ENCODE measurements at regions not wholly inside any gene's neighbourhood (a gene's known extent, or its start where the extent isn't known, plus 50 kb on each side); places are given as distances from the start of the nearest gene placed in this dataset.
"Not testable (repeated sequence)": the region's sequence is repeated elsewhere in the genome, so short reads cannot be mapped to it uniquely, and the experiment has no call there.

DNA sequence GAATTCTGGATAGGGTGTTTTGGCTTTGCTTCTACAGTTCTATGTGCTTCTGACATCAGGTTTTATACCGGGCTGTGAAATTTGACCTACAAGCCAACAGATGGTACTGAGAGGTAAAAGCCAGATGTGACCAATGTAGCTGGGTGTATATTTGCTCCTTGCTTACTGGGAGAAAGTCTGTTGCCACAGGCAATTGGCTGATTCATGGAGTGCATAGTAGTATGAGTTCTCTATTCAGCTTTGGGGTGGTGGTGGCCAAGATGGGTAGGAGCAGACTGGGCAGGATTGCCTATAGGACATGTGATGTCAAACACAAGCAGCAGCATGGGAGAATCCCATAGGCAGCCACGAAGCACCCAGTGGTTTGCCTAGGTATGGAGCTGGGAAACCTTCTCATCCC lies 1827.0 kb downstream of the C4orf33 start:
- no peak for DNase-seq

DNA sequence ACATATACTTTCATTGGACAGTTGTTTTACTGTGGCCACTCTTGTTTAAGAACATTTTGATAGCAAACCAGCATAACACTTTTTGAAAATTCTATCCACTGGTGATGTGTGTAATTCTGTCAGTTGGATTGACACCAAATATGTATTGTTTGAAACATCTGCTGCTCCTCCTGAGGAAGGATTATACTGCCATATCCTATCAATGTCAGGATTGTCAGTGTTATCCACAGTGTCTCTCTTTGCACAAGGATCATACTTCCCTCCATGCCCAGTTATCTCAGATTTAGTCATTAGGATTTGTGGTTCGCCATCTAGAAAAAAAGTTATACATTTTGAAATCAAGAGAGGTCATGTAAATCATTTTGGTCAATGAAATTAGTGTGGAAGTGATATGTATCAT lies 1859.6 kb downstream of the C4orf33 start:
- DNase-seq = no peak

DNA sequence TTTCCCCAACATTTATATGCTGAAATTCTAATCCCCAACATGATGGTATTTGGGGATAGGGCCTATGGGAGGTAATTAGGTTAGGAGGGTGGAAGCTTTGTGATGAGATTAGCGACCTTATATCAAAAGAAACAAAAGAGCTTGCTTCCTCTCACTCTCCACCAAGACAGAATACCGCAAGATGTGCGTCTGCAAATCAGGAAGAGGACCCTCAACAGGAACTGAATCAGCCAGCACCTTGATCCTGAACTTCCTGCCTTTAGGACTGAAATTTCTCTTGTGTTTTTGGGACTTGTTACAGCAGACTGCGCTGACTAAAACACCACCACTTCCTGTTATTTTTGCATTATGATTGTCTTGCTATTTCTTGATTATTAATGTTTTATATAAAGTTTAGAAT lies 1889.4 kb downstream of the C4orf33 start:
- no peak for DNase-seq

DNA sequence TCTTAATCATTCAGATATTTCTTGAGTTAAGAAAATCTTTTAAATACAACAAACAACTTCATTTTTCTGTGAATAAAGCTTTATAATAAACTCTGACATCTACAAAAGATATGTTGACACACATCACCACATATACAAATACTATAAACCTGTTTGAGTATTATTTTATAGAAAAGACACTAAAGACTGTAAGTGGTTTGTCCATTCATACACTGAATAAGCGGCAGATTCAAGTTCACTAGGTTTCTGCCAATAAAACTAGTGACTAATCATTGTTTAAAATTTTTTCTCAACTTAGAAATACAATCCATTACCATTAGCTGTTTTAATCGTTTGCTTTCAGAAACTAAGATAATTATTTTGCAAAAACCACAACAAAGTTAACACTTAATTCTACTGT lies 1900.0 kb downstream of the C4orf33 start:
- no peak for DNase-seq

DNA sequence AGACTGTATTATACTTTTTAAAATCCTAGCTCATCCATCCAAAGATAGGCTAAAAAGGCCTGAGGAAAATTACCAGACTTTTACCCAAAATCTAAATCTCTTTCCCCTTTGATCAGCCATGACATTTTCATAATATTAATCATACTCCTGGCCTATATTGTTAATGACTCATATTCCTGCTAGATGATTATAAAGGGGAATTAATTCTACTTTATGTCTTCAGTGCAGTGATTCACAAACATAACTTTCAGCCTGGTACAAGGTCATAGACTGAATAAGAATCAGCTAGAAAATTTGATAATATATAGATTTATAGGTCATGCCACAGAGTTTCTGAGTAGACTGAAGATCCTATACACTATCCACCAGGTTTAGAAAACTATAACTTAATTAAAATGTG lies 1905.4 kb downstream of the C4orf33 start:
- DNase-seq = no peak

DNA sequence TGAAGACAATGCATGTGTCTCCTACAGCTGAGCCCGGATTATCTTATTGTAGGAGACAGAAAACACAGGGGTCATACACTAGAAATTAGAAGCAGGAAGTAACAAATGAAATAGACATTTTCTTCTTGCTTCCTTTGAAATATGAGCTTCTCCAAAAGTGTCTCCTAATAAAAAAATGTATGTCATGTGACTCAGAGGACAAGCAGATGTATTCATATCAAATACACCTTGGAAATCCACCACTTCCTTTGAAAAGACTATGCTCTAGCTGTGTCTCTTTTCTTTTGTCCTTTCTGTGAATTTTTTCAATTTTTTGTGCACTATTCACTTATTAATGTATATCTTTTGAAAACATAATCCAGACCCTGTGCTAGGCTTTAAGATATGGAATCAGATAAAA lies 1906.2 kb downstream of the C4orf33 start:
- no peak for DNase-seq

DNA sequence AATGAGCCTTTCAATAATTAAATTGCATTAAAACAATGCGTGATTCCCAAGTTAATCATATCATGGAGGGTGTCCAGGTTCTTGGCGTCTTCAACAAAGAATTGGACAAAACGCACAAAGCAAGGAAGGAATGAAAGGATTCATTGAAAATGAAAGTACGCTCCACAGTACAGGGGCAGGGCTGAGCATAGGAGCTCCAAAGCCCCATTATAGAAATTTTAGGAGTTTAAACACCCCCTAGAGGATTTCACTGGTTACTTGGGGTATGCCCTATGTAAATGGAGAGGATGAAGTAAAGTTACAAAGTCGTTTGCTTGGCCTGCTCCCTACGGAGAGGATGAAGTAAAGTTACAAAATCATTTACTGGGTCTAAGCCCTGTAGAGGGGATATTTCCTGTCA lies 1910.4 kb downstream of the C4orf33 start:
- DNase-seq = no peak

DNA sequence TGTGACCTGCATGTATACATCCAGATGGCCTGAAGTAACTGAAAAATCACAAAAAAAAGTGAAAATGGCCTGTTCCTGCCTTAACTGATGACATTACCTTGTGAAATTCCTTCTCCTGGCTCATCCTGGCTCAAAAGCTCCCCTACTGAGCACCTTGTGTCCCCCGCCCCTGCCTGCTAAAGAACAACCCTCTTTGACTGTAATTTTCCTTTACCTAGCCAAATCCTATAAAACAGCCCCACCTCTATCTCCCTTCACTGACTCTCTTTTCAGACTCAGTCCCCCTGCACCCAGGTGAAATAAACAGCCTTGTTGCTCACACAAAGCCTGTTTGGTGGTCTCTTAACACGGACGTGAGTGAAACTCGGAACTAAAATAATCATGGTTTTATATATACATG lies 1916.0 kb downstream of the C4orf33 start:
- not testable (repeated sequence) for DNase-seq

DNA sequence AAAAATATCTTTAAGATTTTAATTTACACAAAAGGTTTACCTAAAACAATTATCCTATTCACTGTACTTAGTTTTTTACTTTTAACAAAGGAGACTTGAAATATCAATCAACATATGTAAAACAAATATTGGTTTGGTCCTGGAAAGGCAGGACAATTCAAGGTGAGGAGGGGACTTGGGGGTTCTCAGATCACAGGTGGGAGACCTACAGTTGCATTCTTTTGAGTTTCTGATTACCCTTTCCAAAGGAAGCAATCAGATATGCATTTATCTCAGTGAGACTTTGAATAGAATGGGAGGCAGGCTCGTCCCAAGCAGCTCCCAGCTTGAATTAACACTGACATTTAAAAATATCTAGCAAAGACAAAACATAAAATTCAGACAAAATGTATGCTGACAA lies 1917.3 kb downstream of the C4orf33 start:
- no peak for DNase-seq

DNA sequence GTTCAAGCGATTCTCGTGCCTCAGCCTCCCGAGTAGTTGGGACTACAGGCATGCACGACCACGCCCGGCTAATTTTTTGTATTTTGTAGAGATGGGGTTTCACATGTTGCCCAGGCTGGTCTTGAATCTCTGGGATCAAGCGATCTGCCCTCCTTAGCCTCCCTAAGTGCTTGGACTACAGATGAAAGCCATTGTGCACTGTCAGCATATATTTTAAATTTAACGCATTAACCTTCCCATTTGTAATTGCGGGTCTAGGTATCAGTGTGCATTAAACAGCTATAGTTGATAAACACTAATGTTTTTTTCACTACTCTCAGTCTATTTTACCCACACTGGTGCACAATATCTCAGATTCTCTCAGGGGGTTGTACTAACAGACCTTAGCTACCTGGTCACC lies 1930.8 kb downstream of the C4orf33 start:
- DNase-seq = no peak

DNA sequence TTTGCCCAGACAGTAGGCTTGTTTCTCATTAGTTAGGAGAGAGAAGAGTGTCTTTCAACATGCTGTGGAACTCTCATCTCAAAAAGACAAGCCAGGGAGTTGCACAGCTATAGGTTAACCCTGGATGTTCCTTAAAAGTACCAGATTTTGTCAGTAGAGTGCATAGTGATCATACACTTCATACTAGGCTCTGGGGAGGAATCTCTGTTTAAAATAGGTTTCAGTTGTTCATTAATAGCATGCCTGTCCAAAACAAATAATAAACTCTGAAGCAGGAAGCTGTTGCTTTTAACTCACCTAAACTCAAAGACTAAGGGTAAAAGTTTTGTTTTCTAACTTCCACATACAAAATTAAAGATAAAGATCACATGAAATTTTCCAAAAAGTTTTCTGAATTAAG lies 1948.4 kb downstream of the C4orf33 start:
- no peak for DNase-seq

DNA sequence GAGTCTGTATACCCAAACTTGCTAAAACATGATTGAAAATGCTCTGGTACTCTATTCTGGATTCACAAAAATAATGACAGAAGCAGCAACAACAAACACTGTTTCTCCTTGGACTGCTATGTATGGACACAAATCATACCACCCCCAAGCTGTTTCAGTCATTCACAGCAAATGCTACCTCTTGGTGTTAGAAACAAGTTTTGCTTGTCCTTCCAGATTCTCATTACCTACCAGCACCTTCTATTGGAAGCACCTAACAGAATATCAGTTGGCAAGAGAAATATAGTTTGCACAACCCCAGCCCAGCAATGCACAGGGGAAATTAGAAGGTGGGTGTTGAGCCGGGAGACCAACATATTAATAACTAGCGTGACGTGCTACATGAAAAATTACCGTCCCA lies 1950.9 kb downstream of the C4orf33 start:
- DNase-seq = no peak

DNA sequence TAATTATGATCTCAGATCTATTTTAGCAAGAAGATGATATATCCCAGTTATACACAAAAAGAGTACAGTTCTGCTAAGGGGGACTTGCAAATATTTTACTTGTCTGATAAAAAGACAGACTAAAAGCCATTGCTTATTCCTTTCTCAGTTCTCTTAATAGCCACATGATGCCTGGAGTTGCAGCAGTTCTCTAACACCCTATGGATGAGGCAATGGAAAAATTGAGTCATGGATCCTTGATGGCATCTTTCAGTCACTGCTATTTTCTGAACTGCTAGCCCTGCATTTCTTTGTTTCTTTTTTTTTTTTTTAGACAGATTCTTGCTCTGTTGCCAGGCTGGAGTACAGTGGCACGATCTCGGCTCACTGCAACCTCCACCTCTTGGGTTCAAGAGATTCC lies 1956.7 kb downstream of the C4orf33 start:
- no peak for DNase-seq

DNA sequence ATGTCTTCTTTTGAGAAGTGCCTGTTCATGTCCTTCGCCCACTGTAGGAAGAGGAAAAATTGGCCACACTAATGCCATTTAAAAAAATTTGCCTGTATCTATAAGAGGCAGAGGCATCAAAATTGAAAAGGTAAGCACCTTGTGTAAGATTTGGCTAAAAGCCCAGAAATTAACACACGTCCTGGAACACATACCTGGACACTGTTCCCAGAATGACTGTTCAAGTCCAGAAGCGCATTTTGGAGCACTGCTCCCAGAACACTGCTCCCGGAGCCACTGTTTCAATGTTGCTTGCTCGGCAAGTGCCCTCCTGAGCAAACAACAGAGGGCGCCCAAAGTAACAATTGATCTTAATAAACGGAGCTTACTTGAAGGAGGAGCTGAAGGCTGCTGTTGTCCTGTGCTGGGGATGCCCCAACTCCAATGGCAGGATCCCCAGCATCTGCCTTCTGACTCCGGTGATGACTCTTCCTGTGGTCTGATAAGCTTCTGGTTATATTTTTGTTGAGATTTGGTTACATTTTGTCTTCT lies 1958.6 kb downstream of the C4orf33 start:
- no peak for DNase-seq

DNA sequence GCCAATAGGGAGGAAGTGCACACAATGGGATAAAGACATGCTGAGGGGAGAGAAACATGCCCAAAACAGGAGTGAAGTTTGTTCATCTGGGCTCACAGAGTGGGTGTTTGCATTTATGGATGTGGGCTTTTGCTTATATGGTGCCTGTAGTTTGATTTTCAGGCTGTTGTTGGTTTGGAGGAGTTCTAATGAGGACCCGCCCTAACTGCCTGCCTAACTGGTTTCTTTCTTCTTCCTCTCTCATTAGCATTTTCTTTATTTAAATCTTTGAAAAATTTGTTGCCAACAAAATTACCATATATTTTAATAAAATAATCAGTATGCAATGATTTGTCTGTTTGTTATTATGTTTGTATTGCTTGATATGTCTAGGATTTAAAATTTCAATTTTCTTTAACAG lies 1965.8 kb downstream of the C4orf33 start:
- DNase-seq = no peak

DNA sequence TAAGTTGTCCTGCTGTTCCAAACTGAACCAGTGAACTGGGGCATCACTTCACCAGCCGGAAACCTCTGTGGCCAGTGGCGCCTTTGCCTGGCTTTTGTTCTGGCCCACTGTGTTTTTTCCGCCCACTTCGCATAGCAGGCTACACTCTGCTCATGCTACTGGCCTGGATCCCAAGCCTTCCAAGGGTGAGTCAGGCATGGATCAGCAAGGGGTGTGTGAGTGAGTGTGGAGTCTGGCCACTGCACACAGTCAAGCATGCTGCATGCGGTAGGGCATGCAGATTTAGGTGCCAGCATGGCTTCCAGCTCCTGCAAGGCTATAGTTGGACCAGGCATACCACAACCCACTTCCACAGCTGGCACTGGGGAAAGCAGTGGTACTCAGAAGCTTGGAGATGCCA lies 1967.9 kb downstream of the C4orf33 start:
- DNase-seq = no peak

DNA sequence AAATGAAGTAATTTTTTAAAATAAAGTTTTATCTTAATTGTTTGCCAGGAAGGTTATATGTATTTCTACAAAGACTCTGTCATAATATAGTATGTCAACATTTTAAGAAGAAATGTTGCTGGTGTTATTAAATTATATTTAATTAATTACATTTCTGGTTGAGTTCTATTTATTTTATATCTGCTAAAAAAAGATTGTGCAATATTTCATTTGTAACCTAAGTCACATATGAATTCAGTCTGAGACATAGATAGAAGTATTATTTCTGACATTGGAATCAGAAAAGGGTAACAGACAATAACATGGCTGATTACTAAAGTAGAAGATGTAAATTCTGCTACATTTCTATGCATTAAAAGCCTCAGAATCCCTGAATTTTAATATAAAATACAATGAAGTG lies 1985.1 kb downstream of the C4orf33 start:
- no peak for DNase-seq

DNA sequence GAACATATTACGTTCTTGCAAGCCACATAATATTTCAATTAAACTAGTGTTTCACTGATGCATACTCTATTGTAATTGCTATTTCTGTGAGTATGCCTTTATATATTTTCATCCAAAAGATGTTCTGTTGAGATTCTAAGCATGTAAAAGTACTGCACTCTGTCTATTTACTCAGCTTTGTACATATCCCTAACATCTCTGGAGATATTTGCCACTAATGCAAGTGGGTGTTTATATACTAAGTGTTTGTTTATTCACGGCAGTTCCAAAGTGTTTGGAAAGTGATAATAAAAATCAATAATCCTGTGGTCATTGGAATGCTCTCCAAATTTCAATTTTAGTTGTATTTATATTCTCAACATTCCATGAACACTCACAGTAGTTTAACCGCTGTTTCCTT lies 1989.0 kb downstream of the C4orf33 start:
- DNase-seq = no peak

DNA sequence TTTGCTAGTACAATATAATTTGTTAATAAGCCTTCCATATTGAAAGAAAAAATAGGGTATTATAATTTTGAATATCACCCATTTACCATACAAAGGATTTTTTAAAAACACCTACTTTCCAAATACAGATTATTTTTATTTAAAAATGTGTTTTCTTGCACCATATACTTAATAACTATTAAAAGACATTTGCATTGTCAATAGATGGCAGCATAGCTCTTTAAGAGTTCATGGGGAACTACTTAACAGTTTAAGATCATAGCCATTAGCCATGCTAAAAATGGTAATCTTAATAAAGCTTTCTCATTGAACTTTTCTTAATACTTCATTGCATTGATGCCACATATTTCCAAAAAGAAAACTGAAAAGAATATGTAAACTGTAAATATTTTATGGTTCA lies 1995.9 kb downstream of the C4orf33 start:
- no peak for DNase-seq

DNA sequence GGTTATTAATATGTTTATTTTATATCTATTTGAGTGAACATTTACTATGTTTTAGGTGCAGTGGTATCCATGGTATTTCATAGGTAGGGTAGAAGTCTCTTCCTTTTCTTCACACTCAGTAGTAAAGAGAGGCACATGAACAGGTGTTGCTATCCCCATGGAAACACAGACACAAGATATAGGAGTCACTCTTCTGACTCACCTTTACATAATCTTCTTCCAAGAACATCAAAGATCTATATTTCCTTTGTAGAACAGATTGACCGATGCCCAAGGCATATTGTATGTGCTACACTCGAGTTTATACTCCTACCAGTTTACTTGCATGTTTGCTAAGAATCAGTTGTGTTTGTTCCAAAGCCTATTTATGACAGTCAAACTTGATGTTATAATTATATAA lies 1997.4 kb downstream of the C4orf33 start:
- no peak for DNase-seq

DNA sequence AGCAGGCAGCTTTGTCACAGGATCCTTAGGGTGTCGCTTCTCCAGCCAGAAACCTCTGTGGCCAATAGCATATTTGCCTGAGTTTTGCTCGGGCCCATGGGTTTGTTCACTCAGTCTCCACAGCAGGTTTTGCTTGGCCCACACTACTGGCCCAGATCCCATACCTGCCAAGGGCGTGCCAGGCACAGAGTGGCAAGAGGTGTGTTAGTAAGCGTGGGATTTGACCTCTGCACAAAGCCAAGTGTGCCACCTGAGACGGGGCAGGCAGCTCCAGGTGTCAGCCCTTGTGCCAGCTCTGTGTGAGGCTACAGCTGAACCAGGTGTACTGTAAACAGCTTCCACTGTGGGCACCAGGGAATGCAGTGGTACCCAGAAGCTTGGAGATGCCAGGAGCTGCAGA lies 2003.0 kb downstream of the C4orf33 start:
- no peak for DNase-seq

DNA sequence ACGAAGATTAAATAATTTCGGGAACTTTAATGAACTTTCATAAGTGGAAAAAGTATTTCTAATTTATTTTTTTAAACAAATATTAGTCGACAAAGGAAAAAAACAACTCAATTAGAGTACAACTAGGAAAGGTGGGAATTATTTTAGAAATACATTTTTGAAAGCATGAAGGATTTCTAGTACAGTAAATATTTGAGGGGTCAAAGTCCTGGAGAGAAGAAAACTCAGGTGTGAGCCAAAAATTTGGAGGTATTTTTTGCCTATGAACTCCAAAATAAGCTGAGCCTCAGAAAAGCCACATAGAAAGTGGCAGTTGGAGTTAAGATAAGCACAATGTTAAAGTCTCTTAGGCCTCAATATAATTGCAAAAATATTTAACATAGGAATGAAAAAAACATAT lies 2017.3 kb downstream of the C4orf33 start:
- DNase-seq = no peak

DNA sequence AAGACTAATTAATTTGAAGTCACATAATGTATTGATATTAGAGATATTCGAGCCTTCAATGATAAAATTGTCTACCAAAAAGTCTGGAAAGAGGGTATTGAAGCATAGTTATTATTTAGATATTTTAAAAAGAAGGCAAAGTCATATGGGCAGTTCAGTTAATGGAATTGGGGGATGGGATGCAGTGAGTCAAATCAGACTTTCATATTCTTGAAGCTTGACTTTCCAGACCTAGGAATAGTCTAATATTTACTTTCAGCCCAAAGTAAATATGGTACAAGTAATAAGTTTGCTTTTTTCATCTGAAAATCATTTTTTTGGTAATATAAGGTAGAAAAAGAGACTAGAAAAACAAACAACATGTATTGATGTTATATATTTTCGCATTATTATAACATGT lies 2017.8 kb downstream of the C4orf33 start:
- DNase-seq = no peak

DNA sequence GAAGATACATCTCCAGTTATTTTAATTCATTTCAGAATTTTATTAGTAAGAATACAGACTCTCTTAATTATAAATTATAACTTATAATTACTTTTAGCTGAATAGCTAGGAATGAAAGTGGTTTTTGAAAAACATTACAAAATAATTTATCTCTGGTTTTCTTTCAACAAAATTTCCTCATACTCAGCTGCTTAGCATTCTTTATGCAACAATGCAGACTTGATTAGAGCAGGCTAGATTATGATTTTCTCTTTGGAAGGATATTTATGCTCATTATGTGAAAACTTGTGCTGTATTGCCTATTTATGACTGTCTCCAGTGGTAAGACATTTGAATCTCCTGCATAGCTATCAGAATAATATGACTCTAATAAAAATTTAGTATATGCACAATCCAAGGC lies 2023.7 kb downstream of the C4orf33 start:
- DNase-seq = no peak

DNA sequence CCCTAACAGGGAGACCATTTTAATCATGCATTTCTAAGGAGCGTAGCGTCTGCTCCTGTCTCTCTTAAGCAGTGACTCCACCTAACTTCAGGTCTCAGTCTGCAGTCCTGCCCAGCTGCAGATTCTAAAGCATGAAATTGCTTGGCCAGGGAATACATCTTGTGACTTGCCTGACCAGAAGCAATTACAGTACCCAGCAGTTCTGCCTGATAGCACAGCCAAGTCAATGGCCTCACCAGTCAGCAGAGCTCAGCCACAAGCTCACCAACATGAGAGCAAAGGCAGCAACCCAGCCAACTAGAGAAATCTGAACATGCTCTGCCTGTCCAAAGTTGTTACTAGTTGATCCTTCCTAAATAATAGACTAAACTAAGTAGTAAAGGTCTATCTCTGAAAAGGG lies 2011.9 kb upstream of the PCDH10 start:
- no peak for DNase-seq

DNA sequence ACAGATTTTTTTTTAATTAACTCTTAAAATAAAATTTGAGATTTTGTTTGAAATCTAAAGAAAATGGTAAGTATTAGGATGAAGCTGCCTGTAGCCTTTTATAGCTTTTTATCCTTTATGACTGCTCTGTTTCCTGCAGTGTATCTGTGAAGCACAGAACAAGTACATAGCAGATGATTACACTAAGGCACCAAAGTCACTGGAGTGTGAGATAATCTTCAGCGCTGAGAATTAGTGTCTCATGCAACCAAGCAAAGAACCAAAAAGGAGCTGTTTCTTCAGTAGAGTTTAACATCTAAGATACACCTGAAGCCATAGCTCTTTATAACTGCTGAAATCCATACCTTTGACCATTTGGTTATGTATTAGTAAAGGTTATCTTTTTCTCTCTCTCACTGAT lies 1989.8 kb upstream of the PCDH10 start:
- no peak for DNase-seq

Measured in NK-92 treated with Interleukin-12 subunit alpha and Interleukin-12 subunit beta, amount 100 ng/mL, for 24 hours (cell line).